Astrocyte (in vitro differentiated cells and primary cell): ENCODE measurements at regions not wholly inside any gene's neighbourhood (a gene's known extent, or its start where the extent isn't known, plus 50 kb on each side); places are given as distances from the start of the nearest gene placed in this dataset.
"Not testable (repeated sequence)": the region's sequence is repeated elsewhere in the genome, so short reads cannot be mapped to it uniquely, and the experiment has no call there.

ENCODE experiments used
- EZH2 ChIP-seq: IDR thresholded peaks from 2 replicates; pipeline ENCODE4 v1.6.1; 2012; ENCODE audit warnings: mild to moderate bottlenecking, low read length, inconsistent platforms; ENCODE audit not compliant: insufficient read depth
- TF ChIP-seq, protein P1 (sequence below): IDR thresholded peaks from 2 replicates; pipeline ENCODE4 v1.5.1; 2011; ENCODE audit warnings: low read depth, mild to moderate bottlenecking, inconsistent platforms, low read length, moderate library complexity; ENCODE audit not compliant: insufficient read depth

DNA sequence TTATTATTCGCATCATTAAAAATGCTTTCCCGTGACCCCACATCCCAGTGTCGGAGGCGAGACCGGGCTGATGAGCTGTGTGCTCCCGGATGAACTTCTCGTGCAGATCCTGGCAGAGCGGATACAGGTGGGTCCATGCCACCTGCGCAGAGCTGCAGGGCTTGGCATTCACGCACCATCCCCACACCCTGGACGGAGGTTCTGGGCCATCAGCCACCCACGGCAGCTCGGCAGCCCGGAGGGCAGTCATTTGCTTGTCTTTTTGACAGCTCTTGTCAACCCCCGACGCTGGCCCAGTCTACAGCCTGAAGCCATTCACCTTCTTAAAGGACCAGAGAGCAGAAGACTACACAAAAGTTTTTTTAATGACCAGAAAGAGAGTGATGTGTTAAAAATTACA is 166.7 kb upstream of the NBPF12 start:
- TF ChIP-seq, protein P1, sequence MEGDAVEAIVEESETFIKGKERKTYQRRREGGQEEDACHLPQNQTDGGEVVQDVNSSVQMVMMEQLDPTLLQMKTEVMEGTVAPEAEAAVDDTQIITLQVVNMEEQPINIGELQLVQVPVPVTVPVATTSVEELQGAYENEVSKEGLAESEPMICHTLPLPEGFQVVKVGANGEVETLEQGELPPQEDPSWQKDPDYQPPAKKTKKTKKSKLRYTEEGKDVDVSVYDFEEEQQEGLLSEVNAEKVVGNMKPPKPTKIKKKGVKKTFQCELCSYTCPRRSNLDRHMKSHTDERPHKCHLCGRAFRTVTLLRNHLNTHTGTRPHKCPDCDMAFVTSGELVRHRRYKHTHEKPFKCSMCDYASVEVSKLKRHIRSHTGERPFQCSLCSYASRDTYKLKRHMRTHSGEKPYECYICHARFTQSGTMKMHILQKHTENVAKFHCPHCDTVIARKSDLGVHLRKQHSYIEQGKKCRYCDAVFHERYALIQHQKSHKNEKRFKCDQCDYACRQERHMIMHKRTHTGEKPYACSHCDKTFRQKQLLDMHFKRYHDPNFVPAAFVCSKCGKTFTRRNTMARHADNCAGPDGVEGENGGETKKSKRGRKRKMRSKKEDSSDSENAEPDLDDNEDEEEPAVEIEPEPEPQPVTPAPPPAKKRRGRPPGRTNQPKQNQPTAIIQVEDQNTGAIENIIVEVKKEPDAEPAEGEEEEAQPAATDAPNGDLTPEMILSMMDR = not testable (repeated sequence)
- TF ChIP-seq EZH2 = not testable (repeated sequence)
